ENCODE measurements at regions not wholly inside any gene's neighbourhood (a gene's known extent, or its start where the extent isn't known, plus 50 kb on each side); places are given as distances from the start of the nearest gene placed in this dataset.

GRCh38 chr10:83553366-83553765, 585.9 kb upstream of the GHITM start:
- TF ChIP-seq CTCF (IDR thresholded peaks at IDR 0.05) (no peak), POLR2A (IDR thresholded peaks at IDR 0.05) (no peak), EP300 (IDR thresholded peaks at IDR 0.05) (no peak), POLR2AphosphoS5 (IDR thresholded peaks at IDR 0.05) (no peak)
- no peaks in the 10 kb centered on the region for H3K4me1 ChIP-seq
- H3K9me3 ChIP-seq = no peaks in the 10 kb centered on the region
- no peak for ATAC-seq
- H3K4me3 ChIP-seq = no peak overlapping the region
- H3K27ac ChIP-seq = no peak overlapping the region
- no peaks in the 10 kb centered on the region for H3K27me3 ChIP-seq
- WGBS, 2 donors (ENCODE audit: low coverage in 1 of 2) = 46 to 50% methylated on average over 1 of the region's 1 CpG
- no peaks in the 10 kb centered on the region for H3K36me3 ChIP-seq

GRCh38 chr10:83555264-83555663, 584.0 kb upstream of the GHITM start:
- ATAC-seq = no peak
- H3K4me3 ChIP-seq = no peak overlapping the region
- H3K36me3 ChIP-seq = no peaks in the 10 kb centered on the region
- no peak for TF ChIP-seq POLR2A (IDR thresholded peaks at IDR 0.05)
- no peaks in the 10 kb centered on the region for H3K9me3 ChIP-seq
- no peak overlapping the region for H3K27ac ChIP-seq
- no peaks in the 10 kb centered on the region for H3K4me1 ChIP-seq
- H3K27me3 ChIP-seq = no peaks in the 10 kb centered on the region

GRCh38 chr10:83562381-83562780, 576.9 kb upstream of the GHITM start:
- Histone ChIP-seq H3K9me3 (no peaks in the 10 kb centered on the region), H3K27ac (no peak overlapping the region), H3K4me3 (no peak overlapping the region), H3K27me3 (no peaks in the 10 kb centered on the region), H3K36me3 (no peaks in the 10 kb centered on the region), H3K4me1 (no peaks in the 10 kb centered on the region)
- TF ChIP-seq CTCF (IDR thresholded peaks at IDR 0.05) (no peak), EP300 (IDR thresholded peaks at IDR 0.05) (no peak), POLR2A (IDR thresholded peaks at IDR 0.05) (no peak), POLR2AphosphoS5 (IDR thresholded peaks at IDR 0.05) (no peak)
- 93 to 100% methylated on average over 2 to 3 of the region's 3 CpGs for WGBS, 2 donors (ENCODE audit: low coverage in 1 of 2)
- no peak for ATAC-seq

- no peaks in the 10 kb centered on the region for H3K36me3 ChIP-seq
- no peak for ATAC-seq
- H3K27me3 ChIP-seq = no peaks in the 10 kb centered on the region
- TF ChIP-seq EP300 (IDR thresholded peaks at IDR 0.05) = no peak
- TF ChIP-seq POLR2A (IDR thresholded peaks at IDR 0.05) = no peak
- no peak for TF ChIP-seq CTCF (IDR thresholded peaks at IDR 0.05)
- no peak for TF ChIP-seq POLR2AphosphoS5 (IDR thresholded peaks at IDR 0.05)
- no peak overlapping the region for H3K27ac ChIP-seq
- no peak overlapping the region for H3K4me3 ChIP-seq
- 94 to 98% methylated on average over 9 to 11 of the region's 32 CpGs for WGBS, 2 donors (ENCODE audit: low coverage in 1 of 2)
- H3K9me3 ChIP-seq = no peaks in the 10 kb centered on the region
- no peaks in the 10 kb centered on the region for H3K4me1 ChIP-seq
Observed at GRCh38 chr10:83564889-83565588, 574.3 kb upstream of the GHITM start.

GRCh38 chr10:83572036-83572435, 567.3 kb upstream of the GHITM start:
- WGBS, 2 donors (ENCODE audit: low coverage in 1 of 2) = 75 to 91% methylated on average over 1 of the region's 1 CpG
- H3K4me1 ChIP-seq = no peaks in the 10 kb centered on the region
- ATAC-seq = no peak

More at GRCh38 chr10:83572036-83572435, 567.3 kb upstream of the GHITM start:
- Histone ChIP-seq H3K27ac (no peak overlapping the region), H3K27me3 (no peaks in the 10 kb centered on the region), H3K4me3 (no peak overlapping the region), H3K9me3 (no peaks in the 10 kb centered on the region), H3K36me3 (no peaks in the 10 kb centered on the region)
- no peak for TF ChIP-seq POLR2AphosphoS5 (IDR thresholded peaks at IDR 0.05)
- no peak for TF ChIP-seq EP300 (IDR thresholded peaks at IDR 0.05)
- TF ChIP-seq POLR2A (IDR thresholded peaks at IDR 0.05) = no peak
- TF ChIP-seq CTCF (IDR thresholded peaks at IDR 0.05) = no peak
